HepG2 (cell line): ENCODE measurements at regions not wholly inside any gene's neighbourhood (a gene's known extent, or its start where the extent isn't known, plus 50 kb on each side); places are given as distances from the start of the nearest gene placed in this dataset.

Experiments used
- AHDC1 ChIP-seq: sonication (generic); formaldehyde crosslinking; IDR thresholded peaks from 2 replicates; pipeline ENCODE4 v1.5.1; 2020; ENCODE audit warnings: mild to moderate bottlenecking, missing genetic modification reagents, borderline replicate concordance
- GABPA ChIP-seq, 2 experiments: IDR thresholded peaks; 2 replicates each; pipeline ENCODE4 v1.6.1; 2011 to 2016; ENCODE audit warnings: low read depth in 2 of 2, low read length in 1 of 2, missing biosample characterization in 1 of 2, missing genetic modification characterization in 1 of 2
- HOXA5 ChIP-seq: sonication (generic); formaldehyde crosslinking; IDR thresholded peaks from 2 replicates; pipeline ENCODE4 v1.4.0; 2020; ENCODE audit warnings: missing genetic modification reagents
- MED1 ChIP-seq: sonication (generic); formaldehyde crosslinking; IDR thresholded peaks from 2 replicates; pipeline ENCODE4 v1.4.0; 2020; ENCODE audit warnings: missing genetic modification reagents
- MED8 ChIP-seq: sonication (generic); formaldehyde crosslinking; IDR thresholded peaks from 2 replicates; pipeline ENCODE4 v1.8.1; 2023; ENCODE audit warnings: mild to moderate bottlenecking, missing genetic modification reagents; ENCODE audit not compliant: insufficient replicate concordance
- MEF2D ChIP-seq: sonication (generic); formaldehyde crosslinking; IDR thresholded peaks from 2 replicates; pipeline ENCODE4 v1.5.1; 2020; ENCODE audit warnings: mild to moderate bottlenecking, missing genetic modification reagents
- NFIC ChIP-seq: IDR thresholded peaks from 2 replicates; pipeline ENCODE4 v1.6.1; 2012; ENCODE audit warnings: mild to moderate bottlenecking, low read length, inconsistent platforms
- PATZ1 ChIP-seq: sonication (generic); formaldehyde crosslinking; IDR thresholded peaks from 2 replicates; pipeline ENCODE4 v1.4.0; 2020; ENCODE audit warnings: missing genetic modification reagents
- SIX1 ChIP-seq: sonication (generic); formaldehyde crosslinking; IDR thresholded peaks from 2 replicates; pipeline ENCODE4 v1.4.0; 2020; ENCODE audit warnings: missing genetic modification reagents, borderline replicate concordance
- TARDBP ChIP-seq: sonication (generic); formaldehyde crosslinking; IDR thresholded peaks from 2 replicates; pipeline ENCODE4 v1.8.0; 2022; ENCODE audit warnings: mild to moderate bottlenecking, missing genetic modification reagents
- TFAP4 ChIP-seq: sonication (generic); IDR thresholded peaks from 2 replicates; pipeline ENCODE4 v1.6.1; 2016; ENCODE audit warnings: low read depth, borderline replicate concordance
- ZBTB14 ChIP-seq: sonication (generic); formaldehyde crosslinking; IDR thresholded peaks from 2 replicates; pipeline ENCODE4 v1.4.0; 2020; ENCODE audit warnings: missing genetic modification reagents
- ZFP1 ChIP-seq: IDR thresholded peaks from 2 replicates; pipeline ENCODE4 v1.6.1; 2016
- ZFYVE20 ChIP-seq: sonication (generic); formaldehyde crosslinking; IDR thresholded peaks from 2 replicates; pipeline ENCODE4 v1.8.0; 2023; ENCODE audit warnings: low read depth, mild to moderate bottlenecking, moderate library complexity, missing genetic modification reagents, borderline replicate concordance
- ZNF704 ChIP-seq: sonication (generic); formaldehyde crosslinking; IDR thresholded peaks from 2 replicates; pipeline ENCODE4 v1.8.1; 2023; ENCODE audit warnings: mild to moderate bottlenecking, inconsistent platforms, moderate library complexity, missing genetic modification reagents, borderline replicate concordance
- ZNF777 ChIP-seq: sonication (generic); formaldehyde crosslinking; IDR thresholded peaks from 2 replicates; pipeline ENCODE4 v1.4.0; 2020; ENCODE audit warnings: missing genetic modification reagents
- ZNF788 ChIP-seq: sonication (generic); formaldehyde crosslinking; IDR thresholded peaks from 2 replicates; pipeline ENCODE4 v1.5.0; 2020; ENCODE audit warnings: mild to moderate bottlenecking, missing genetic modification reagents, borderline replicate concordance

- 0 out of 2 replicates have a peak, but pooled peaks have one; percentile 26 for TF ChIP-seq ZNF704 (CRISPR knock-in tag)
- peak; percentile 85; the same call in 1 of the 2 replicates for TF ChIP-seq ZNF788 (CRISPR knock-in tag)
- TF ChIP-seq TARDBP (CRISPR knock-in tag) = peak; percentile 57
- no peak for TF ChIP-seq MED8 (CRISPR knock-in tag)
- no peak for TF ChIP-seq ZFYVE20 (CRISPR knock-in tag)
- 0 out of 2 replicates have a peak, but pooled peaks have one; percentile 79 for TF ChIP-seq HOXA5
- peak; percentile 42; the same call in 1 of the 2 replicates for TF ChIP-seq ZNF777
- TF ChIP-seq PATZ1 = peak; percentile 84
- TF ChIP-seq MEF2D (CRISPR knock-in tag) = peak; percentile 55; the same call in 1 of the 2 replicates
- TF ChIP-seq AHDC1 (CRISPR knock-in tag) = peak; percentile 74; the same call in 1 of the 2 replicates
- peak; percentile 83; the same call in 1 of the 2 replicates for TF ChIP-seq ZFP1 (CRISPR knock-in tag)
- no peak for TF ChIP-seq ZBTB14 (CRISPR knock-in tag)
- TF ChIP-seq GABPA (IDR thresholded peaks at IDR 0.05; ENCODE audit: low read depth, low read length) = no peak
- TF ChIP-seq GABPA (CRISPR knock-in tag; IDR thresholded peaks at IDR 0.05; ENCODE audit: low read depth) = 0 out of 2 replicates have a peak, but pooled peaks have one; percentile 40
- peak; percentile 27; the same call in 1 of the 2 replicates for TF ChIP-seq SIX1 (CRISPR knock-in tag)
- TF ChIP-seq NFIC = no peak
- TF ChIP-seq TFAP4 = peak; percentile 37; the same call in 1 of the 2 replicates
- TF ChIP-seq MED1 (CRISPR knock-in tag) = peak; percentile 76
Measured at GRCh38 chr11:119481021-119481666, 58.2 kb upstream of the THY1 start (continued).
